HEK293 (cell line): ENCODE measurements at regions not wholly inside any gene's neighbourhood (a gene's known extent, or its start where the extent isn't known, plus 50 kb on each side); places are given as distances from the start of the nearest gene placed in this dataset.

Experiments used
- CTCF ChIA-PET: fragments of 350-600 bp; formaldehyde crosslinking; extraction: SDS; loops from one replicate; lab custom pipeline; 2021; ENCODE audit warnings: antibody characterized with exemption; lab: Yijun Ruan, JAX
- POLR2A ChIA-PET: fragments of 300-600 bp; formaldehyde crosslinking; extraction: SDS; loops from one replicate; lab custom pipeline; 2020; ENCODE audit warnings: antibody characterized with exemption, inconsistent platforms; lab: Yijun Ruan, JAX
- H3K27ac ChIP-seq: fragments of 200-500 bp; sonication (Bioruptor generic); 2 replicates; pipeline ENCODE4 v1.5.1; 2014; ENCODE audit warnings: low read depth, low read length, control low read depth, inconsistent platforms; ENCODE audit errors: extremely low read depth
- H3K36me3 ChIP-seq, 2 experiments: fragments of 200-500 bp in 1 of 2; sonication (Bioruptor generic) in 1 of 2; 1 replicate in 1 of 2; 2 replicates in 1 of 2; pipeline ENCODE4 v1.5.1; 2014 to 2017; ENCODE audit warnings: inconsistent platforms in 2 of 2, low read length in 2 of 2; ENCODE audit not compliant: control insufficient read depth in 2 of 2, insufficient read depth in 1 of 2
- H3K4me1 ChIP-seq: fragments of 200-500 bp; sonication (Bioruptor generic); 2 replicates; pipeline ENCODE4 v1.5.1; 2014; ENCODE audit warnings: mild to moderate bottlenecking, low read length, inconsistent platforms; ENCODE audit not compliant: control insufficient read depth, insufficient read depth
- H3K4me3 ChIP-seq: 2 replicates; pipeline ENCODE4 v1.5.1; 2011; ENCODE audit warnings: low read depth, mild to moderate bottlenecking, control low read depth, low read length, moderate library complexity
- H3K9me3 ChIP-seq: fragments of 200-500 bp; sonication (Bioruptor generic); 2 replicates; pipeline ENCODE4 v1.5.1; 2014; ENCODE audit warnings: low read depth, low read length, inconsistent platforms; ENCODE audit not compliant: control insufficient read depth, insufficient read depth
- MEIS1 ChIP-seq: sonication (generic); formaldehyde crosslinking; IDR thresholded peaks from 2 replicates; pipeline ENCODE4 v1.8.1; 2022; ENCODE audit warnings: missing genetic modification reagents, mild to moderate bottlenecking, borderline replicate concordance
- RBAK ChIP-seq: fragments of 450-650 bp; formaldehyde crosslinking; IDR thresholded peaks from 2 replicates; pipeline ENCODE4 v1.5.1; 2016; ENCODE audit warnings: missing biosample characterization, missing genetic modification characterization
- SETDB1 ChIP-seq: IDR thresholded peaks from one replicate; pipeline ENCODE4 v1.6.1; 2017; ENCODE audit warnings: mild to moderate bottlenecking, low read length, moderate library complexity, mixed read lengths; ENCODE audit not compliant: insufficient read length
- ZBTB17 ChIP-seq: fragments of 450-650 bp; formaldehyde crosslinking; IDR thresholded peaks from 2 replicates; pipeline ENCODE4 v1.5.1; 2016; ENCODE audit warnings: missing biosample characterization, missing genetic modification characterization
- ZFHX2 ChIP-seq: fragments of 450-650 bp; formaldehyde crosslinking; conservative IDR thresholded peaks from 2 replicates; pipeline ENCODE4 v1.5.1; 2016; ENCODE audit warnings: missing biosample characterization, missing genetic modification characterization
- ZFP41 ChIP-seq: fragments of 450-650 bp; formaldehyde crosslinking; IDR thresholded peaks from 2 replicates; pipeline ENCODE4 v1.5.1; 2016; ENCODE audit warnings: missing biosample characterization, missing genetic modification characterization, borderline replicate concordance
- ZNF223 ChIP-seq: fragments of 450-650 bp; formaldehyde crosslinking; IDR thresholded peaks from 2 replicates; pipeline ENCODE4 v1.5.1; 2016; ENCODE audit warnings: missing biosample characterization, missing genetic modification characterization
- ZNF416 ChIP-seq: fragments of 450-650 bp; formaldehyde crosslinking; IDR thresholded peaks from 2 replicates; pipeline ENCODE4 v1.5.1; 2016; ENCODE audit warnings: missing biosample characterization, missing genetic modification characterization
- ZNF423 ChIP-seq: fragments of 450-650 bp; formaldehyde crosslinking; IDR thresholded peaks from 2 replicates; pipeline ENCODE4 v1.5.1; 2016; ENCODE audit warnings: missing biosample characterization, missing genetic modification characterization
- ZNF501 ChIP-seq: fragments of 450-650 bp; formaldehyde crosslinking; IDR thresholded peaks from 2 replicates; pipeline ENCODE4 v1.5.1; 2016; ENCODE audit warnings: missing biosample characterization, missing genetic modification characterization
- ZNF561 ChIP-seq: fragments of 450-650 bp; IDR thresholded peaks from 2 replicates; pipeline ENCODE4 v1.5.1; 2018; ENCODE audit warnings: missing biosample characterization, missing genetic modification characterization, borderline replicate concordance
- ZNF610 ChIP-seq: fragments of 450-650 bp; formaldehyde crosslinking; IDR thresholded peaks from 2 replicates; pipeline ENCODE4 v1.5.1; 2016; ENCODE audit warnings: missing biosample characterization, missing genetic modification characterization, borderline replicate concordance
- ZNF623 ChIP-seq: fragments of 450-650 bp; formaldehyde crosslinking; IDR thresholded peaks from 2 replicates; pipeline ENCODE4 v1.5.1; 2016; ENCODE audit warnings: missing biosample characterization, missing genetic modification characterization
- ZNF624 ChIP-seq: fragments of 450-650 bp; formaldehyde crosslinking; IDR thresholded peaks from 2 replicates; pipeline ENCODE4 v1.5.1; 2017; ENCODE audit warnings: missing biosample characterization, missing genetic modification characterization
- ZNF658 ChIP-seq: fragments of 450-650 bp; formaldehyde crosslinking; IDR thresholded peaks from 2 replicates; pipeline ENCODE4; 2016; ENCODE audit warnings: missing biosample characterization, missing genetic modification characterization
- ZNF670 ChIP-seq: fragments of 450-650 bp; formaldehyde crosslinking; IDR thresholded peaks from 2 replicates; pipeline ENCODE4 v1.5.1; 2016; ENCODE audit warnings: missing biosample characterization, missing genetic modification characterization, low read depth
- ZXDB ChIP-seq: fragments of 450-650 bp; formaldehyde crosslinking; IDR thresholded peaks from 2 replicates; pipeline ENCODE4 v1.5.1; 2016; ENCODE audit warnings: missing biosample characterization, missing genetic modification characterization
- TF ChIP-seq, protein P1 (sequence below): fragments of 450-650 bp; formaldehyde crosslinking; IDR thresholded peaks from 2 replicates; pipeline ENCODE4 v1.5.1; 2016; ENCODE audit warnings: missing biosample characterization, missing genetic modification characterization, low read depth
- TF ChIP-seq, protein P2 (sequence below): fragments of 450-650 bp; formaldehyde crosslinking; IDR thresholded peaks from 2 replicates; pipeline ENCODE4 v1.5.1; 2017; ENCODE audit warnings: missing biosample characterization, missing genetic modification characterization
- TF ChIP-seq, protein P3 (sequence below): IDR thresholded peaks from 2 replicates; pipeline ENCODE4 v1.6.1; 2011; ENCODE audit warnings: mild to moderate bottlenecking, low read depth, low read length, borderline replicate concordance
- TF ChIP-seq, protein P4 (sequence below): fragments of 450-650 bp; formaldehyde crosslinking; IDR thresholded peaks from 2 replicates; pipeline ENCODE4; 2016; ENCODE audit warnings: missing biosample characterization, missing genetic modification characterization
- TF ChIP-seq, protein P5 (sequence below): fragments of 450-650 bp; formaldehyde crosslinking; IDR thresholded peaks from 2 replicates; pipeline ENCODE4 v1.5.1; 2017; ENCODE audit warnings: missing biosample characterization, missing genetic modification characterization
- TF ChIP-seq, protein P6 (sequence below): fragments of 450-650 bp; formaldehyde crosslinking; IDR thresholded peaks from 2 replicates; pipeline ENCODE4 v1.5.1; 2017; ENCODE audit warnings: missing biosample characterization, mild to moderate bottlenecking, missing genetic modification characterization, moderate library complexity
- TF ChIP-seq, protein P7 (sequence below): fragments of 450-650 bp; IDR thresholded peaks from 2 replicates; pipeline ENCODE4 v1.5.1; 2018; ENCODE audit warnings: missing biosample characterization, mild to moderate bottlenecking, missing genetic modification characterization

DNA sequence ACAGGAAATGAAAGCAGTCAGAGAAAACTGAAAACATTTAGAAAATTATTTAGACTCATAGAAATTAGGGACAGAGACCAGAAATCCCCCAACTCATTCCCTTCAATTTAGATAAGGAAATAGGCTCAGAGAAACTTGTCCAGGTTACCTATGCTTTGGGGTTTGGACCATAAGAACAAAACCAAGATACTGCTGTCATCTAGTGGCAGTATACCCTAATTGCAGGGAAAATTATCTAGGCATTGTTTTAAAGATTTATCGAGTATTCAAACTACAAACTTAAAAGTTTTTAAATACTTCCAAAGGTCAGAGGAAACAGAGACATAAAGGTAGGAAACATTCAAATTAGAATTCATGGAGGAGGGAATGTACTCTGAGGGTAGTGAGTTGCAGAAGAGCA lies 67.0 kb upstream of the KLHL13 start (continued):
- TF ChIP-seq, protein P1, sequence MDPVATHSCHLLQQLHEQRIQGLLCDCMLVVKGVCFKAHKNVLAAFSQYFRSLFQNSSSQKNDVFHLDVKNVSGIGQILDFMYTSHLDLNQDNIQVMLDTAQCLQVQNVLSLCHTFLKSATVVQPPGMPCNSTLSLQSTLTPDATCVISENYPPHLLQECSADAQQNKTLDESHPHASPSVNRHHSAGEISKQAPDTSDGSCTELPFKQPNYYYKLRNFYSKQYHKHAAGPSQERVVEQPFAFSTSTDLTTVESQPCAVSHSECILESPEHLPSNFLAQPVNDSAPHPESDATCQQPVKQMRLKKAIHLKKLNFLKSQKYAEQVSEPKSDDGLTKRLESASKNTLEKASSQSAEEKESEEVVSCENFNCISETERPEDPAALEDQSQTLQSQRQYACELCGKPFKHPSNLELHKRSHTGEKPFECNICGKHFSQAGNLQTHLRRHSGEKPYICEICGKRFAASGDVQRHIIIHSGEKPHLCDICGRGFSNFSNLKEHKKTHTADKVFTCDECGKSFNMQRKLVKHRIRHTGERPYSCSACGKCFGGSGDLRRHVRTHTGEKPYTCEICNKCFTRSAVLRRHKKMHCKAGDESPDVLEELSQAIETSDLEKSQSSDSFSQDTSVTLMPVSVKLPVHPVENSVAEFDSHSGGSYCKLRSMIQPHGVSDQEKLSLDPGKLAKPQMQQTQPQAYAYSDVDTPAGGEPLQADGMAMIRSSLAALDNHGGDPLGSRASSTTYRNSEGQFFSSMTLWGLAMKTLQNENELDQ (tag by site-specific recombination) = no peak
- TF ChIP-seq ZNF416 (tag by site-specific recombination) (no peak), ZNF501 (tag by site-specific recombination) (no peak), ZBTB17 (tag by site-specific recombination) (no peak), ZNF561 (tag by site-specific recombination) (no peak), ZFP41 (tag by site-specific recombination) (no peak), ZNF423 (tag by site-specific recombination) (no peak), ZNF624 (no peak), ZNF623 (tag by site-specific recombination) (no peak), ZNF670 (tag by site-specific recombination) (no peak)
- TF ChIP-seq, protein P2, sequence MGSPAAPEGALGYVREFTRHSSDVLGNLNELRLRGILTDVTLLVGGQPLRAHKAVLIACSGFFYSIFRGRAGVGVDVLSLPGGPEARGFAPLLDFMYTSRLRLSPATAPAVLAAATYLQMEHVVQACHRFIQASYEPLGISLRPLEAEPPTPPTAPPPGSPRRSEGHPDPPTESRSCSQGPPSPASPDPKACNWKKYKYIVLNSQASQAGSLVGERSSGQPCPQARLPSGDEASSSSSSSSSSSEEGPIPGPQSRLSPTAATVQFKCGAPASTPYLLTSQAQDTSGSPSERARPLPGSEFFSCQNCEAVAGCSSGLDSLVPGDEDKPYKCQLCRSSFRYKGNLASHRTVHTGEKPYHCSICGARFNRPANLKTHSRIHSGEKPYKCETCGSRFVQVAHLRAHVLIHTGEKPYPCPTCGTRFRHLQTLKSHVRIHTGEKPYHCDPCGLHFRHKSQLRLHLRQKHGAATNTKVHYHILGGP (tag by site-specific recombination) = no peak
- TF ChIP-seq, protein P3, sequence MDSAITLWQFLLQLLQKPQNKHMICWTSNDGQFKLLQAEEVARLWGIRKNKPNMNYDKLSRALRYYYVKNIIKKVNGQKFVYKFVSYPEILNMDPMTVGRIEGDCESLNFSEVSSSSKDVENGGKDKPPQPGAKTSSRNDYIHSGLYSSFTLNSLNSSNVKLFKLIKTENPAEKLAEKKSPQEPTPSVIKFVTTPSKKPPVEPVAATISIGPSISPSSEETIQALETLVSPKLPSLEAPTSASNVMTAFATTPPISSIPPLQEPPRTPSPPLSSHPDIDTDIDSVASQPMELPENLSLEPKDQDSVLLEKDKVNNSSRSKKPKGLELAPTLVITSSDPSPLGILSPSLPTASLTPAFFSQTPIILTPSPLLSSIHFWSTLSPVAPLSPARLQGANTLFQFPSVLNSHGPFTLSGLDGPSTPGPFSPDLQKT = no peak
- TF ChIP-seq, protein P4, sequence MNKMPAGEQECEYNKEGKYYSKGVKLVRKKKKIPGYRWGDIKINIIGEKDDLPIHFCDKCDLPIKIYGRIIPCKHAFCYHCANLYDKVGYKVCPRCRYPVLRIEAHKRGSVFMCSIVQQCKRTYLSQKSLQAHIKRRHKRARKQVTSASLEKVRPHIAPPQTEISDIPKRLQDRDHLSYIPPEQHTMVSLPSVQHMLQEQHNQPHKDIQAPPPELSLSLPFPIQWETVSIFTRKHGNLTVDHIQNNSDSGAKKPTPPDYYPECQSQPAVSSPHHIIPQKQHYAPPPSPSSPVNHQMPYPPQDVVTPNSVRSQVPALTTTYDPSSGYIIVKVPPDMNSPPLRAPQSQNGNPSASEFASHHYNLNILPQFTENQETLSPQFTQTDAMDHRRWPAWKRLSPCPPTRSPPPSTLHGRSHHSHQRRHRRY (tag by site-specific recombination) = no peak

DNA sequence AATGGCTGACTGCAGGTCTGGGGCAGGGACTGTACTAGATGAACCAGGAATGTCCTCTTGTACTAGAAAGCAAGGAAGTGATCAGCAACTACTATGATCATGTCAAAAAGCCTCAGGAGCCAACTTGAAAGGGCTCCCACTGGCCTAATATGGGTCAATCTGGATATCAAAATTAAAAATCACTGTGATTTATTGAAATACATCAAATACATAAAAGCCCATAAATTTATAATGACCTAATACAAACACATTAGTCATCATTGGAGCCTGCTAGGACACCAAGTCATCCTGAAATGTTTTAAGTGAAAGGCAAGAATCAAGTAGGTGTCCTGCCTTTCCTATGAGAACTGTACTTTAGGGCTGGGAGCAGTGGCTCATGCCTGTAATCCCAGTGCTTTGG lies 70.5 kb upstream of the KLHL13 start:
- no peaks in the 10 kb centered on the region for H3K4me1 ChIP-seq
- H3K27ac ChIP-seq = no peak overlapping the region
- peaks cover 3% of the 10 kb centered on the region for H3K9me3 ChIP-seq
- ChIA-PET POLR2A (no interaction called here), CTCF (interaction anchor here (0.6 kb wide), 1 partner anchor 67 kb away, joined by 3 read pairs; no protein-coding TSS in a partner anchor)
- no peak overlapping the region for H3K4me3 ChIP-seq
- no peaks in the 10 kb centered on the region for H3K36me3 ChIP-seq
- no peak for TF ChIP-seq ZNF658 (tag by site-specific recombination)
- TF ChIP-seq, protein P5, sequence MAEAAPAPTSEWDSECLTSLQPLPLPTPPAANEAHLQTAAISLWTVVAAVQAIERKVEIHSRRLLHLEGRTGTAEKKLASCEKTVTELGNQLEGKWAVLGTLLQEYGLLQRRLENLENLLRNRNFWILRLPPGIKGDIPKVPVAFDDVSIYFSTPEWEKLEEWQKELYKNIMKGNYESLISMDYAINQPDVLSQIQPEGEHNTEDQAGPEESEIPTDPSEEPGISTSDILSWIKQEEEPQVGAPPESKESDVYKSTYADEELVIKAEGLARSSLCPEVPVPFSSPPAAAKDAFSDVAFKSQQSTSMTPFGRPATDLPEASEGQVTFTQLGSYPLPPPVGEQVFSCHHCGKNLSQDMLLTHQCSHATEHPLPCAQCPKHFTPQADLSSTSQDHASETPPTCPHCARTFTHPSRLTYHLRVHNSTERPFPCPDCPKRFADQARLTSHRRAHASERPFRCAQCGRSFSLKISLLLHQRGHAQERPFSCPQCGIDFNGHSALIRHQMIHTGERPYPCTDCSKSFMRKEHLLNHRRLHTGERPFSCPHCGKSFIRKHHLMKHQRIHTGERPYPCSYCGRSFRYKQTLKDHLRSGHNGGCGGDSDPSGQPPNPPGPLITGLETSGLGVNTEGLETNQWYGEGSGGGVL (tag by site-specific recombination) = no peak

DNA sequence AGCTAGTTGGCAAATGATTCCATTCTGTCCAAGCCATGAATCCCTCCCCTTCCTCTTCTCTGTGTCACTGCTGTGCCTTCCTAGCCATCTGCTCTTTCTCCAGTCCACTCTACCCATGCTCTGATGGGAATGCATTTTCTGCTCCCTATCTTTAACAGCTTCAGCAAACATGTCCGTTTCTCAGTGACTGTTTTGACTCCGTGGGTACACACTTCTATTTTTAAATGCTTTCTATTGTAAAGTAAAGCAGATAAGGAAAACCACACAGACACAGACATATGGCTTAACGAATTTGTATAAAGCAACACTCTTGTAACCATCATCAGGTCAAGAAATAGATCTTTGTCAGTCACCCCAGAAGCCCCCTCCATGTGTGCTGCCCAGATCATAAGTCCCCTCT lies 72.4 kb upstream of the KLHL13 start:
- no peaks in the 10 kb centered on the region for H3K4me1 ChIP-seq
- POLR2A ChIA-PET = no interaction called here
- CTCF ChIA-PET = no interaction called here
- TF ChIP-seq ZXDB (tag by site-specific recombination) (no peak), SETDB1 (no peak), ZFHX2 (tag by site-specific recombination) (no peak), ZNF223 (no peak), ZNF610 (tag by site-specific recombination) (no peak), MEIS1 (no peak), RBAK (tag by site-specific recombination) (no peak)
- TF ChIP-seq, protein P6, sequence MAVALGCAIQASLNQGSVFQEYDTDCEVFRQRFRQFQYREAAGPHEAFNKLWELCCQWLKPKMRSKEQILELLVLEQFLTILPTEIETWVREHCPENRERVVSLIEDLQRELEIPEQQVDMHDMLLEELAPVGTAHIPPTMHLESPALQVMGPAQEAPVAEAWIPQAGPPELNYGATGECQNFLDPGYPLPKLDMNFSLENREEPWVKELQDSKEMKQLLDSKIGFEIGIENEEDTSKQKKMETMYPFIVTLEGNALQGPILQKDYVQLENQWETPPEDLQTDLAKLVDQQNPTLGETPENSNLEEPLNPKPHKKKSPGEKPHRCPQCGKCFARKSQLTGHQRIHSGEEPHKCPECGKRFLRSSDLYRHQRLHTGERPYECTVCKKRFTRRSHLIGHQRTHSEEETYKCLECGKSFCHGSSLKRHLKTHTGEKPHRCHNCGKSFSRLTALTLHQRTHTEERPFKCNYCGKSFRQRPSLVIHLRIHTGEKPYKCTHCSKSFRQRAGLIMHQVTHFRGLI = no peak
- TF ChIP-seq, protein P7, sequence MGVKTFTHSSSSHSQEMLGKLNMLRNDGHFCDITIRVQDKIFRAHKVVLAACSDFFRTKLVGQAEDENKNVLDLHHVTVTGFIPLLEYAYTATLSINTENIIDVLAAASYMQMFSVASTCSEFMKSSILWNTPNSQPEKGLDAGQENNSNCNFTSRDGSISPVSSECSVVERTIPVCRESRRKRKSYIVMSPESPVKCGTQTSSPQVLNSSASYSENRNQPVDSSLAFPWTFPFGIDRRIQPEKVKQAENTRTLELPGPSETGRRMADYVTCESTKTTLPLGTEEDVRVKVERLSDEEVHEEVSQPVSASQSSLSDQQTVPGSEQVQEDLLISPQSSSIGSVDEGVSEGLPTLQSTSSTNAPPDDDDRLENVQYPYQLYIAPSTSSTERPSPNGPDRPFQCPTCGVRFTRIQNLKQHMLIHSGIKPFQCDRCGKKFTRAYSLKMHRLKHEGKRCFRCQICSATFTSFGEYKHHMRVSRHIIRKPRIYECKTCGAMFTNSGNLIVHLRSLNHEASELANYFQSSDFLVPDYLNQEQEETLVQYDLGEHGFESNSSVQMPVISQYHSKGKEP (tag by site-specific recombination) = no peak

More for the DNA sequence above, 72.4 kb upstream of the KLHL13 start:
- H3K27ac ChIP-seq = no peak overlapping the region
- H3K4me3 ChIP-seq = no peak overlapping the region
- H3K9me3 ChIP-seq = no peaks in the 10 kb centered on the region
- no peaks in the 10 kb centered on the region for H3K36me3 ChIP-seq
